ENCODE measurements at regions not wholly inside any gene's neighbourhood (a gene's known extent, or its start where the extent isn't known, plus 50 kb on each side); places are given as distances from the start of the nearest gene placed in this dataset.
"Not testable (repeated sequence)": the region's sequence is repeated elsewhere in the genome, so short reads cannot be mapped to it uniquely, and the experiment has no call there.

DNA sequence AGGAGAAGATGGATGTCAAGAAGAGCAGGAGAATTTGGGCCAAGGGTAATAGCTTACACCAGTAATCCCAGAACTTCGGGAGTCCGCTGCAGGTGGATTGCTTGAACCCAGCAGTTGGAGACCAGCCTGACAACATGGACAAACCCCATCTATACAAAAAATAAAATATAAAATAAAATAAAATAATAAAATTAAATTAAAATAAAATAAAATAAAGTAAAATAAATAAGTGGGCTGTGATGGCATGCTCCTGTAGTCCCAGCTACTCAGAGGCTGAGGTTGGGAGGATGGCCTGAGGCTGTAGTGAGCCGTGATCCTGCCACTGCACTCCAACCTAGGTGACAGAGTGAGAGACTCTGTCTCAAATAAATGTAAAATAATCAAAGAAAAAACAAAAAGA, 1946.7 kb downstream of the MRPL39 start:
- DNase-seq, result no peak

DNA sequence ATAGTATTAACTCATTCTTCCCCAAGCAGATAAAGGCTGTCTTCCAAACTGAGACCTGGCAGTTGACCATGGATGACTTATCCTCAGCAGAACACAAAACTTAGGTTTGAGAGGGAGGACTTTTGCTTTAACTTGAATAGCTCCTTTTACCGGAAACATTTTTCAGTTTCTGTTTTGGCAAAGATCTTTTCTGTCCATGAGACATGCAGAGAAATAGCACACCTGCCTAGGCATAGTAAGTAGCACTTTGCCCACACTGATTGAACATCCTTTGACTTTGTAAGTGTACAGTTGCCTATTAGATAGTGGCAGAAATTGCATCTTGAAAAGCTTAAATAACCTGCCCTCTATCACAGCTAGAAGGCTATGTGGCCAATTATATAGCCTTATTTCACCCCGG, 1962.5 kb downstream of the MRPL39 start:
- no peak for DNase-seq

GRCh38 chr21:23639721-23640120, 1967.6 kb downstream of the MRPL39 start:
- no peak for DNase-seq

- DNase-seq, result no peak
Measured at GRCh38 chr21:23638131-23638695, 1969.1 kb downstream of the MRPL39 start.

DNA sequence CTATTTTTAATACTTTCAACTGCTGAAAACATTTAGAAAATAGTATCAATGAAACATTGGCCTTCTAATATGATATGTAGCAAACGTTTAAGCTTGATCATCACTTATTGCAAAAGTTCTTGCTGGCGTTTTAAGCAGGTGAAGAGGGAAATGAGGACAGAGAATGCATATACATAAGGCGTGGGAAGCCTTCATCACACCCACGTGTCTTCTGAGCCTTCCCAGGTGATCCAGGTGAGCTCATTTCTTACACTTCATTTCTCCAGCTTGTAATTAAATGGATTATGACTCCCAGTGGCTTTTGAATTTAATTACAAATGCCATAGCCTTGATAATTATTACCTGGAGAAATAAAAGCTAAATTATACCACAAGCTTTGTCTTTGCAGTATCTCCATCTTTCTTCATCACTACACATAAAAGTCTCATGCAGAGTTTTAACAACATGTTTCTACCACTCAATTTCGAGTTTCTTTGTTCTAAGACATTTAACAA, 1973.8 kb downstream of the MRPL39 start:
- DNase-seq, result no peak

GRCh38 chr21:23624281-23624680, 1983.0 kb downstream of the MRPL39 start:
- no peak for DNase-seq

DNA sequence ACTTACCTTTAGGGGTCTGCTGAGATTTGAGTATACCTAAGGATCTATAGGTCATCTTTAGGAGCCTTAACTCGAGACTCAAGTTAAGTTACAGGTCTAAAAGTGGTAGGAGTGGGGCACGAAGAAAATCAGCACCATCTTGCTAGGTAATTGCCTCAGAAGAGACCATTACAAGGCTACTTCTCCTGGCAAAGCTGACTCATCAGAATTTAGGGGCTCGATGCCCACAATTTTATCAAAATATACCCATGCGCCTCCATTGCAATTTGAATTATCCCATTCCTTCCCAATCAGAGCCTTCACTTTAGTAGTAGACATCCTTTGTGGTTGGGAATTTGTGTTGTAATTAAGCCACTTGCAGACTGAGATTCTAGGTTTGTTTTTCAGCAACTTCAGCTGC, 1994.3 kb downstream of the MRPL39 start:
- no peak for DNase-seq

GRCh38 chr21:23612210-23612609, 1995.1 kb downstream of the MRPL39 start:
- DNase-seq, result no peak

GRCh38 chr21:23607782-23608431, 1999.4 kb downstream of the MRPL39 start:
- no peak for DNase-seq

DNA sequence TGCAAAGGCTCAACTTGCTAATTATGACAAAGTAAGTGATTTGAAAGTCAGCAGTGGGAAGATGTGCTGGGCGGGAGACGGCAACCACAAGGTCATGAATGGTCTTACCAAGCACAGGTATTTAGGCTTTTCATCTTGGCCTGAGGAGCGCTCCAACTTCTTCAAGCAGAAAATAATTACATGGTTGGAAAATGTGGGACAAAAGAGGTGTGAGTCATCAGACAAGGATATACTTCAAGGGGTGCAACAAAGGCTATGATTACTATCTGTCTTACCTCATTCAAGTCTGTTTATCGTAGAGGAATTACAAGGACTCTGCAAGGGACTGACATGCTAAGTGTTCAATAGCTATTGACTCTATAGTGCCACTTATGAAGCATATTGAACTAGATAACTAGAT, 2005.7 kb downstream of the MRPL39 start:
- no peak for DNase-seq

DNA sequence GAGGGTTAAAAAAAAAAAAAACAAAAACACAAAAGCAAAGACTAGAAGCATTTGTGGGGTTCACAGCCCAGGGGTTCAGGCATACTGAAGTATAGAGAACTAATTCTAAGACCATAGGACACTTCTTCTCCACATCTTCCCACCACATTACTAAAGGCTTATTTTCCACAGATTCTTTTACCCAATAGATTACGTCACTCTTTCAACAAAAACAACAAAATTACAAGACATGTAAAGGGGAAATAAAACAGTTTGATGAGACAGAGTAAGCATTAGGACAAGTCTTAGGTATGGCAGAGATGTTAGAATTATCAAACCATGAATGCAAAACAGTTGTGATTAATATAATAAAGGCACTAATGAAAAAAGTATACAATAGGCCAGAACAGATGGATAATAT, 2013.7 kb downstream of the MRPL39 start:
- no peak for DNase-seq

GRCh38 chr21:23585419-23585818, 2021.9 kb downstream of the MRPL39 start:
- DNase-seq, result no peak

DNA sequence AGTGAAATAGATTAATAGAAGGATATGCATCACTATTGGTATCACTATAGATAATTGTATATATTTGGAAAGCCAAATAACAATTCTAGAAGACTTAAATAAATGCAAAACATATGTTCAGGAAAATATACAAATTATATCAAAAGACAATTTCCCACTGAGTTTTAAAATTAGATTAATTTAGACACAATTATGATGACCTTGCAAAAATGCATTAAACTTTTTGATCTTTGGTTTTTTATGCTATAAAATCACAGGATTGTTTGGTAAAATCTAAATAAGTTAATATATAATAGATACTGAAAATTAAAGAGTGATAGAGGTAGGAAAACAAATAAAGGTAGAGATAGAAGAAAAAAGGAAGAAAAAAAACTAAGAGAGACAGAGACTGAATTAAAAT, 2027.7 kb downstream of the MRPL39 start:
- DNase-seq, result no peak

DNA sequence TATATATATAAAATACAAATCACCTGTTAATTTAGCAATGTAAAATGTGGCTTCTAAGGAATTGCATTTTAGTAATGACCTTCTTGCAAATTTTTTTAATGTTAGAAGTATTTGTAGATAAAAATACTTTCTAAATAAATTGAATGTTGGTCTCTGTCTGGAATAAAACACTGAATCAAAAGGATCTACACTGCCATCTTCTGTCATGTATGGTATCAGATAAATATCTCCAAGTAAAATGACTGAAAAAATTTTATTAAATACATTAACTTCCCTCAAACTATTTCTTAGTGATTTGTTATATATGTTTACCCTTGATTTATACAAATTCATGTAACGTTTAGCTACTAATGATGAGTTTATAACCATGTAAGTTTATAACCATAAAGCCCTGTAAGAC, 2029.3 kb downstream of the MRPL39 start:
- no peak for DNase-seq

DNA sequence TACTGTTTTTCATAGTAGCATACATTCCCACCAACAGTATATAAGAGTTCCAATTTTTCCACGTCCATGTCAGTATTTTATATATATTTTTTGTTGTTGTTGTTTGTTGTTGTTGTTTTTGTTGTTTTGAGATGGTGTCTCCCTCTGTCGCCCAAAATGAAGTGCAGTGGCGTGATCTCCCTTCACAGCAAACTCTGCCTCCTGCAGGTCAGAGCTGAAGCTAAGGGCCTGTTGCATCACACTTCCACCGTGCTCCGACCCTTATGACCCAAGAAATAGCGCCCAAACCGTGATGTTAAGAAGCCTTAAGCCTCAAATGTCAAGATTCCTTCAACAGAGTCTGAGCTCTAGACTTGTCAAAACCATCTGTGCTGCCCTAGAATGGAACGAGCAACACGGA, 2032.3 kb downstream of the MRPL39 start:
- no peak for DNase-seq

DNA sequence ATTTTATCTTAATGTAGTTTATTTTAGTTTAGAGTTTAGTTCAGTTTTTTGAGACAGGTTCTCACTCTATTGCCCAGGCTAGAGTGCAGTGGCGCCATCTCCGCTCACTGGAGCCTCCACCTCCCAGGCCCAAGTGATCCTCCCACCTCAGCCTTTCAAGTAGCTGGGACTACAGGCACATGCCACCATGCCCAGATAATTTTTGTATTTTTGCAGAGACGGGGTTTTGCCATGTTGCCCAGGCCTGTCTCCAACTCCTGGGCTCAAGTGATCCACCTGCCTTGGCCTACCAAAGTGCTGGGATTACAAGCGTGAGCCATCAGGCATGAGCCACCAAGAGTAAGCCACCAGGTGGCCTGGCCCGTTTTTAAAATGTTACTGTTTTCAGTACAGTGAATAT, 2058.4 kb downstream of the MRPL39 start:
- not testable (repeated sequence) for DNase-seq

DNA sequence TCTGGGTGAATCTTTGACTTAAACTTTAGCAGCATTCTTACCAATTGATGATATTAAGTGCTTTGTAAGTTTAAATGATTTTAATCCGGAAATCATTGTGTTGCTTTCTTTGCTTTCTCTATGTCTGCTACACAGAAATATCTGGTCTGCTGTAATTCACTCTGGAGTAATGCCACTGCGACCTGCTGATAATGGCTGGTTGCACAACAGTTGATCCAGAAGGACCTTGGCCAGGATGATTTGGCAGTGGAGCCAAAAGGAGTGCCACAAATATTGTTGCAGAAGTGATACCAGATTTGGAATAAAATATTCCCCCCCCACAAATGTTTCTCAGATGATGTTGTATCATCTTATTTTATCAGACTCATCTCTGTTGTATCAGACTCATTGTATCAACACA, 2063.9 kb downstream of the MRPL39 start:
- no peak for DNase-seq

GRCh38 chr21:23542097-23542496, 2065.2 kb downstream of the MRPL39 start:
- no peak for DNase-seq

- DNase-seq, result no peak
Measured at GRCh38 chr21:23541571-23541970, 2065.7 kb downstream of the MRPL39 start.

GRCh38 chr21:23534850-23535249, 2072.4 kb downstream of the MRPL39 start:
- no peak for DNase-seq

- DNase-seq, result no peak
Measured at GRCh38 chr21:23531444-23531843, 2075.8 kb downstream of the MRPL39 start.

DNA sequence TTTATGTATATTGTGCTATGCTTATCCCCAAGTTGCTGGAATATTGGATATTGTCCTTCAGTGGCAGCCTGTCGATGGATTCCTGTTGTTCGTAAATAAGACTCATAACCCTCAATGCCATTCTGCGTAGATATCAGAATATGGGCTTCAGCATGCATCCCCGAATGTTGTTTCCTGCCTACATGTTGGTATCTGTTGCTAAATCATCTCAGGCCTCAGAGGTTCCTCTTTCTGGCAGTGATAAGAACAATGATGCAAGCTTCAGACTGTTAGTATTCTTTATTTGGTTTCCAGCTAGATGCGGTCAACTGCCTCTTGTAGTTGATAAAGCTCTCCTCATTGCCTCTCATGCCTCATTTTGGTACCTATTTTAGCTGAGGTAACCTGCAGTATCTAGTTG, 2082.6 kb downstream of the MRPL39 start:
- DNase-seq, result no peak

- no peak for DNase-seq
Measured at GRCh38 chr21:23522751-23523150, 2084.5 kb downstream of the MRPL39 start.

- no peak for DNase-seq
Measured at GRCh38 chr21:23507501-23507900, 2099.8 kb downstream of the MRPL39 start.

GRCh38 chr21:23496729-23497128, 2110.6 kb downstream of the MRPL39 start:
- no peak for DNase-seq
